IgD-negative memory B cell (primary cell): ENCODE measurements at regions not wholly inside any gene's neighbourhood (a gene's known extent, or its start where the extent isn't known, plus 50 kb on each side); places are given as distances from the start of the nearest gene placed in this dataset.
A peak's percentile ranks its signal among the peaks of the same experiment; 100 is the strongest.

ENCODE experiments used
- H3K27ac Mint-ChIP-seq, 3 donors: one replicate each; pipeline ENCODE4 v1.8.0; 2020 to 2022; ENCODE audit warnings: mild to moderate bottlenecking in 3 of 3, mixed read lengths in 3 of 3, moderate library complexity in 1 of 3
- H3K27me3 Mint-ChIP-seq: one replicate; pipeline ENCODE4 v1.8.0; 2021; ENCODE audit warnings: mixed read lengths
- H3K36me3 Mint-ChIP-seq: one replicate; pipeline ENCODE4 v1.8.0; 2020; ENCODE audit warnings: mild to moderate bottlenecking, mixed read lengths
- H3K4me1 Mint-ChIP-seq, 3 donors: one replicate each; pipeline ENCODE4 v1.8.0; 2020 to 2022; ENCODE audit warnings: mixed read lengths in 3 of 3, mild to moderate bottlenecking in 1 of 3
- H3K4me3 Mint-ChIP-seq, 4 donors: one replicate each; pipeline ENCODE4 v1.8.0; 2020 to 2022; ENCODE audit warnings: mild to moderate bottlenecking in 4 of 4, mixed read lengths in 4 of 4, moderate library complexity in 3 of 4
- H3K9me3 Mint-ChIP-seq, 3 donors: one replicate each; pipeline ENCODE4 v1.8.0; 2020 to 2021; ENCODE audit warnings: mixed read lengths in 3 of 3, mild to moderate bottlenecking in 1 of 3

DNA sequence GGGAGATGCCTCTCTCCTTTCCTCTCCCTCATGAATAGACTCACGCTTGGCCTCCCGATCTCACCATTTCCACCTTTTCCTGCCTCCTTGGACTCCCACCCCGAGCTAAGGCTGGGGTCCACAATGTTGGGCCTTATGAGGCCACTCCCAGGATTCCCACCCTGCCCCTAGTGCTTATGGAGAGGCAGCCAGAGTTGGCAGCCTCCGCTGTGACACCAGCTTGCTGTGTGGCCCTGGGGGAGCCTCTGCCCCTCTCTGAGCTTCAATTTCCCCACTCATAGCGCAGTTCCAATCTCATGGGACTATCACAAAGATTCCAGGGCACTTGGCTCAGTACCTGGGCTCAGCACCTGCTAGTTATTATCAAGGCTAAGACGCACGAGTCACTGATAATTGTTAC, 118.7 kb upstream of the WNT4 start:
- H3K4me3 Mint-ChIP-seq = no peak overlapping the region
- peaks cover 0 to 3% (median 0%) of the 10 kb centered on the region in 3 donors for H3K4me1 Mint-ChIP-seq
- H3K27ac Mint-ChIP-seq = no peak overlapping the region
- H3K36me3 Mint-ChIP-seq = peaks cover 1% of the 10 kb centered on the region
- H3K9me3 Mint-ChIP-seq = peaks cover 0 to 3% (median 0%) of the 10 kb centered on the region in 3 donors
- H3K27me3 Mint-ChIP-seq = peaks cover 16% of the 10 kb centered on the region

DNA sequence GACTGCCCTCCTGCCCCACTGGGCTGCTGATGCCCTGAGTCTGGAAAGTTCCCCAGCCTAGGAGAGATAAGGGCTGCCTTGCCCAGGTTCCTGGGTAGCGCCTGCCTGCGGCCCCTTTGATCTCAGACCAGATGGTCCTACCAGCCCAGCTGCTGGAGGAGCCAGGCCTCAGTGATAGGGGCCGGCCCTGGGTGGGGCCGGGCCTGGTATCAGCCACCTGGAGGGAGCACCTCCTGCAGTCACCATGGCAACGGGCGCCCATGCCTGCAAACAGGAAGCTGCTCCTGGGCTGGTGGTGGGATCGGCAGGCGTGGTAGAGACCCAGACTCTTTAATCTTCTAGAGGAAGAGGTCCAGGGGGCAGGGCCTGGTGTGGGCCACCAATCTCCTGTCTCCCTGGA, 119.7 kb upstream of the WNT4 start:
- Mint-ChIP-seq H3K27me3 (peaks cover 16% of the 10 kb centered on the region), H3K27ac (no peak overlapping the region), H3K4me1 (peaks cover 0 to 3% (median 0%) of the 10 kb centered on the region in 3 donors), H3K9me3 (peaks cover 0 to 3% (median 0%) of the 10 kb centered on the region in 3 donors), H3K36me3 (peaks cover 1% of the 10 kb centered on the region), H3K4me3 (no peak overlapping the region)

GRCh38 chr1:22263359-22263758, 120.5 kb upstream of the WNT4 start:
- peaks cover 21% of the 10 kb centered on the region for H3K27me3 Mint-ChIP-seq
- H3K4me3 Mint-ChIP-seq = no peak overlapping the region
- peaks cover 0 to 3% (median 0%) of the 10 kb centered on the region in 3 donors for H3K4me1 Mint-ChIP-seq
- H3K36me3 Mint-ChIP-seq = peaks cover 1% of the 10 kb centered on the region
- H3K27ac Mint-ChIP-seq = no peak overlapping the region
- H3K9me3 Mint-ChIP-seq = peaks cover 0 to 3% (median 0%) of the 10 kb centered on the region in 3 donors

GRCh38 chr1:22264464-22265341, 121.8 kb upstream of the WNT4 start:
- H3K9me3 Mint-ChIP-seq = peaks cover 0 to 3% (median 0%) of the 10 kb centered on the region in 3 donors
- no peak overlapping the region for H3K4me3 Mint-ChIP-seq
- peaks cover 28% of the 10 kb centered on the region for H3K27me3 Mint-ChIP-seq
- no peak overlapping the region for H3K27ac Mint-ChIP-seq
- H3K4me1 Mint-ChIP-seq = peaks cover 0 to 3% (median 0%) of the 10 kb centered on the region in 3 donors
- peaks cover 1% of the 10 kb centered on the region for H3K36me3 Mint-ChIP-seq

DNA sequence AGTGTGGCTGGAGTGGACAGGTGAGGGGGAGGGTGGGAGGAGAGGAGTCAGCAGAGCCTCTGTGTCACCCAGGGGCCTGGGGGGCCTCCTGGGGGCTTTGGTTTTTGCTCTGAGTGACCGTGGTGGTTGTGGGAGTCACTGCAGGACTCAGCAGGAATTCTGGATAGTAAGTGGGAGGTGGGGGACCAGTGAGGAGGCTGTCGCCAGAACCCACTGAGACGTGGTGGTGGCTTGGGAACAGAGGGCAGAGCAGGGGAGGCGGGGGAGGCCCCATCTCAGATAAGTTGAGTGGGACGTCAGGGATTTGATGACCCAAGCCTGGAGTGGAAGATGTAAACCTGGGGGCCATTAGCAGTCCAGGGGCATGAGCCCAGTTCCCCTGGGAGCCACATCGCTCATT, 123.2 kb upstream of the WNT4 start:
- peaks cover 28% of the 10 kb centered on the region for H3K27me3 Mint-ChIP-seq
- no peaks in the 10 kb centered on the region for H3K9me3 Mint-ChIP-seq
- no peak overlapping the region for H3K27ac Mint-ChIP-seq
- peaks cover 0 to 3% (median 0%) of the 10 kb centered on the region in 3 donors for H3K4me1 Mint-ChIP-seq
- H3K36me3 Mint-ChIP-seq = no peaks in the 10 kb centered on the region
- no peak overlapping the region for H3K4me3 Mint-ChIP-seq

DNA sequence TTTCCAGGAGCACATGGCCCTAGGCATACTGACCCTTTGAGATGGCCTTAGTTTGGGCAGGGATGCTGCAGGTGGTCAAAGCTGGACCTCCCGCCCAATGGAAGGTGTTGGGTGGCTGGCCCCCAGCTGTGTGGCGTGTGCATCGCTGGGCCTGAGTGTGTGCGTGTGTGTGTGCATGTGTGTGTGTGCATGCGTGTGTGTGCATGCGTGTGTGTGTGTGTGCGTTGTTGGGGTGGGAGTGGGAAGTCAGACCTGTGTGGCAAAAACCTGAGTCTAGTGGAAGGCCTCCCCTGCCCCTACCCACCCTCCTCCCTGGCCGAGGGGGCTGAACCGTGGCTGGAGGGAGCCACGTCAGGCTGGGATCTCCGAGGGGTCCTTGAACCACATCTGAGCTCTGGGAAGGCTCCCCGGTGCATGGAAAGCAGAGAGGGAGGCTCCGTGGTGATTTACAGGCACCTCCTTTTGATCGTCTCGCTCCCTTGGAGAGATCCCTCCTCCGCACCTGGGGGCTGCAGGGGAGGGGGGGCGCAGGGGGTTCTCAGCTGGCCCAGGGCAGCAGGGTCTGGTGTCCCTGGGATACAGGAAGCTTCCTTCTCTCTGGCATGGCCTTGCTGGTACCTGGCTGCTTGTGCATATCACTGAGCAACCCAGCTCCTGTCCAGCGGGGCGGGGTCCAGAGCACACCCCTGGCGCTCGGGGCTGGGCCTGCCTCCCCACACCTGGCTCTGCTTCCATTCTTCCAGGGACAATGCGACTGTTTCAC, 124.7 kb upstream of the WNT4 start:
- Mint-ChIP-seq H3K27me3 (peaks cover 25% of the 10 kb centered on the region), H3K27ac (no peak overlapping the region), H3K36me3 (no peaks in the 10 kb centered on the region), H3K4me1 (peaks cover 0 to 3% (median 0%) of the 10 kb centered on the region in 3 donors), H3K4me3 (no peak overlapping the region), H3K9me3 (no peaks in the 10 kb centered on the region)

DNA sequence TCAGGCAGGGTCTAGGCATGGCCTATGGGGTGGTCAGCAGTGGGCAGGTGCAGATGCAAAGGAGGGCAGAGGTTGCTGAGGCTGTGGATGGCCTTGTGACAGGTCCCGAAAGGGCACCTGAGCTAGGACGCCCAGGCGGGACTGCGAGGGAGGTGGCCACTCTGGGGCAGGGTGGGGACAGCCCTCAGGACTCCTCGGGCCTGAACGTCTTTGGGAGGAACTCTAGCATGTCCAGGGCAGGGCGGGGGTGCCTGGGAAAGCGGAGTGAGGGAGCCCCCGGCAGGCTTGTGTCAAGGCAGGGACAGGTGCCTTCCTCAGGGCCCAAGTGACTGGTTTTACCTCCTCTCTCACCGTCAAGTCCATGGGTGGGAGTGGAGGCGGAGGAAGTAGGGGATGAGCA, 125.4 kb upstream of the WNT4 start:
- no peak overlapping the region for H3K4me3 Mint-ChIP-seq
- H3K27ac Mint-ChIP-seq = no peak overlapping the region
- no peaks in the 10 kb centered on the region for H3K9me3 Mint-ChIP-seq
- peaks cover 22% of the 10 kb centered on the region for H3K27me3 Mint-ChIP-seq
- no peaks in the 10 kb centered on the region for H3K36me3 Mint-ChIP-seq
- H3K4me1 Mint-ChIP-seq = peaks cover 0 to 3% (median 0%) of the 10 kb centered on the region in 3 donors

DNA sequence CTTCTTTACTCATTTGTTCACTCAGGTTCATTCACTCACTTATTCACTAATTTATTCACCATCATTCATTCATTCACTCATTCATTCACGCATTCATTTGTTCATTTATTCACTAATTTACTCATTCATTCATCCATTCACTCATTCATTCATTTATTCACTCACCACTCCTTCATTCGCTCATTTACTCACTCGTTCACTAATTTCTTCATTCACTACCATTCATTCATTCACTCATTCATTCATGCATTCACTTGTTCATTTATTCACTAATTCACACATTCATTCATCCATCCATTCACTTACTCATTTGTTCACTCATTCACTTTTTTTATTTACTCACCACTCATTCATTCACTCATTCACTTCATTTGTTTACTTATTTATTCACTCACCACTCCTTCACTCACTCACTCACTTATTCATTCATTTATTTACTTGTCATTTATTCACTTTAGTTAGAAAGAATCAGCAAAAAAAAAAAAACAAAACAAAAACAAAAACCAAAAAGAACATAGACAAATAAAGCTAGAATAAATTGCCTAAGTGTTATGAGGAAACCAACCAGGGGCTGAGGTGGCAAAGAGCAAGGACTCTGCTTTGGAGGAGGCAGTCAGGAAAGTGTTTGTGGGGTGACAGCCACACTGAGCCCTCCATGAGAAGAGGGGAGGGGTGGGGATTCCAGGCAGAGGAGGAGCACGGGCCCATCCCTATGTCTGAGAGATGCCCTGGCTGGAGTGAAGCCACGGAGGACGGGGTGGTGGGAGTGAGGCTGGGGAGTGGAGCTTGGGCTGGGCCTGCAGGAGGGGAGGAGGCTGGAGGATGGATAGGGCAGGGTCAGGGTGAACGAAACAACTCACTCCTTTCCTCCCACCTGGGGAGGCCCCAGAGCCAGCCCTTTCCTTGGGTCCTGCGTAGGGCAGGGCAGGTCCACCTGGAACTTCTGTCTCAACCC, 129.2 kb upstream of the WNT4 start:
- peak overlapping the region in 1 of 3 donors; percentile 40 for H3K27ac Mint-ChIP-seq
- peaks cover 12% of the 10 kb centered on the region for H3K27me3 Mint-ChIP-seq
- H3K4me3 Mint-ChIP-seq = no peak overlapping the region
- H3K4me1 Mint-ChIP-seq = peaks cover 0 to 1% (median 0%) of the 10 kb centered on the region in 3 donors
- no peaks in the 10 kb centered on the region for H3K9me3 Mint-ChIP-seq
- no peaks in the 10 kb centered on the region for H3K36me3 Mint-ChIP-seq

DNA sequence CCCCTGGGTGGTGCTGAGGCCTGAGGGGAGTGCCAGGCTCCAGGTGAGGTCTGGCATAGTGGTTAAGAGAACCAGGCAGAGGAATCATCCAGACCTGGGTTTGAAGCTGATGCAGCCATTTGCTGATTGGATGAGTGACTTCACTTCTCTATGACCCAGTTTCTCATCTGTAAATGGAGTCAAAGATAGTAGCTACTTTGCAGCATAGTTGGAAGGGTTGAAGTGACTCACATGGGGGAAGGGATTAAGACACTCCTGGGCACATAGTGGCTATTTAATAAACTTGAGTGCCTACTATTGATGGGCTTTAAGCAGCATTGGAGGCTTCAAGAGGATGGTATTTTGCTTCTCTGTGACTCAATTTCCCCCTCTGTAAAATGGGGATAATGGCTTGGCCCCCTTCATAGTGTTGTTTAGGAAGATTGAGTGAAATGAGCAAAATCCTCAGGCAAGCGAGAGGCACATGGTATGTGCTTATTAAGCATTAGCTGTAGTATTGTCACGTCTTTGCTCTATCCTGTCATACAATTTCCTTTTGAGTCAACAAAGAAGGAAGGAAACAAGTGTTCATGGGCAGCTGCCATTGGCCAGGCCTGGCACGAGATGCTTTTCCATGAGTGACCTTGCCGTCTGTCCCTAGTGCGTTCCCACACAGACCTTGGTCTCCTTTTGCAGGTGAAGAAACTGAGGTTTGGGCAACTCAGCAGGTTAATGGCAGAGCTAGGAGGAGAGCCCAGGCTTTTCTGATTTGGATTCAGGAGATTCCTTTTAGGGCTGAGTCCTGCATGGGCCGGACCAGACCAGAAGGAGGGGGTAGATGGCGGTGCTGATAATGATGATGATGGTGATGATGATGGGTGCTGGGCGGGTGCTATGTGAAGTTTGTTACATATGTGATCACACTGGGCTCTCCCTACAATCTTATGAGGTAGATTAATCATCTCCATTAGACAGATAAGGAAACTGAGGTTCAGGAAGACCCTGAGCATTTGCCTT, 131.1 kb upstream of the WNT4 start:
- Mint-ChIP-seq H3K9me3 (peaks cover 0 to under 1% (median 0%) of the 10 kb centered on the region in 3 donors), H3K27me3 (peaks cover 12% of the 10 kb centered on the region), H3K4me1 (peaks cover 0 to 1% (median 0%) of the 10 kb centered on the region in 3 donors), H3K27ac (no peak overlapping the region), H3K4me3 (no peak overlapping the region), H3K36me3 (no peaks in the 10 kb centered on the region)

DNA sequence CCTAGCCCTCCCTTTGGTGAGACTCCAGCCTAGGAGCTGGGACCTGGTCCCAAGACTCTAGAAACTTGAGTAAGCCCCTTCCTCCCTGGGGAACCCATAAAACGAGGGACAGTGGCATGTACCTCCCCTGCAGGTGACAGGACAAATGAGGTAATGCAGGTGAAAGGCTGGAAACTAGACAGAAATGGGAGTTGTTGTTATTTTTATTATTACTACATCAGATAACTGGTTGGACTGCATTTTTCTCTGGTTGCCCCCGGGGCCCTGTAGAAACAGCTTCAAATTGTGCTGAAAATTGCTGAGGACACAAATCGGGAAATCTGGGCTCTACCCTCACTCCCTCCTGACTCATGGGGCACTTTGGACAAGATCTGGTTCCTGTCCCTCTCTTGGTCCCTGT, 132.3 kb upstream of the WNT4 start:
- H3K4me3 Mint-ChIP-seq = no peak overlapping the region
- H3K27me3 Mint-ChIP-seq = peaks cover 13% of the 10 kb centered on the region
- H3K36me3 Mint-ChIP-seq = no peaks in the 10 kb centered on the region
- no peak overlapping the region for H3K27ac Mint-ChIP-seq
- peaks cover 0 to 3% (median 2%) of the 10 kb centered on the region in 3 donors for H3K9me3 Mint-ChIP-seq
- H3K4me1 Mint-ChIP-seq = peaks cover 0 to 3% (median 0%) of the 10 kb centered on the region in 3 donors

- Mint-ChIP-seq H3K9me3 (peaks cover 3 to 5% (median 4%) of the 10 kb centered on the region in 3 donors), H3K27ac (no peak overlapping the region), H3K27me3 (peaks cover 13% of the 10 kb centered on the region), H3K4me1 (peaks cover 0 to 3% (median 0%) of the 10 kb centered on the region in 3 donors), H3K36me3 (no peaks in the 10 kb centered on the region), H3K4me3 (no peak overlapping the region)
These were observed 132.9 kb upstream of the WNT4 start for GRCh38 chr1:22275626-22276395.

GRCh38 chr1:22276396-22276748, 133.5 kb upstream of the WNT4 start:
- H3K36me3 Mint-ChIP-seq = no peaks in the 10 kb centered on the region
- H3K27ac Mint-ChIP-seq = no peak overlapping the region
- H3K4me3 Mint-ChIP-seq = no peak overlapping the region
- H3K4me1 Mint-ChIP-seq = peaks cover 0 to 4% (median 0%) of the 10 kb centered on the region in 3 donors
- H3K9me3 Mint-ChIP-seq = peaks cover 3 to 5% (median 4%) of the 10 kb centered on the region in 3 donors
- peaks cover 13% of the 10 kb centered on the region for H3K27me3 Mint-ChIP-seq

DNA sequence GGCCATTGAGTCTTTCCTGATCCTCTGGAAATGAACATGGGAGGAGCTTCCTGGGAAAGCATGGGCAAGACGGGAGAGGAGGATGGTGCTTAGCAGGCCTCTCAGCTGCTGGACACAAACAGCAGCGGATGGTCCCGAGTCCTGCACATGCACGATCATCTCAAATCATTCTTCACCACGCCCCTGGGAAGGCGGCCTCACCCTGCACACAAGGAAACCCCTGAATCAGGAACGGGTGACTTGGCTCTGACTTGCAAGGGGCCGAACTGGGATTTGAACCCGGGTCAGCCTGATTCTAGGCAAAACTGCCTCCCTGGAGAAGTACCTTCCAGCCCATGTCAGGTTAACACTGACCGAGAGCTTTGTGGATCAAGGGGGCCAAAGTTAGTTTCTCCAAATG, 134.8 kb upstream of the WNT4 start:
- peaks cover 4 to 5% (median 4%) of the 10 kb centered on the region in 3 donors for H3K9me3 Mint-ChIP-seq
- H3K36me3 Mint-ChIP-seq = no peaks in the 10 kb centered on the region
- peaks cover 14% of the 10 kb centered on the region for H3K27me3 Mint-ChIP-seq
- no peak overlapping the region for H3K4me3 Mint-ChIP-seq
- H3K27ac Mint-ChIP-seq = no peak overlapping the region
- H3K4me1 Mint-ChIP-seq = peaks cover 0 to 4% (median 0%) of the 10 kb centered on the region in 3 donors
